ENCODE measurements at regions not wholly inside any gene's neighbourhood (a gene's known extent, or its start where the extent isn't known, plus 50 kb on each side); places are given as distances from the start of the nearest gene placed in this dataset.
"Not testable (repeated sequence)": the region's sequence is repeated elsewhere in the genome, so short reads cannot be mapped to it uniquely, and the experiment has no call there.

DNA sequence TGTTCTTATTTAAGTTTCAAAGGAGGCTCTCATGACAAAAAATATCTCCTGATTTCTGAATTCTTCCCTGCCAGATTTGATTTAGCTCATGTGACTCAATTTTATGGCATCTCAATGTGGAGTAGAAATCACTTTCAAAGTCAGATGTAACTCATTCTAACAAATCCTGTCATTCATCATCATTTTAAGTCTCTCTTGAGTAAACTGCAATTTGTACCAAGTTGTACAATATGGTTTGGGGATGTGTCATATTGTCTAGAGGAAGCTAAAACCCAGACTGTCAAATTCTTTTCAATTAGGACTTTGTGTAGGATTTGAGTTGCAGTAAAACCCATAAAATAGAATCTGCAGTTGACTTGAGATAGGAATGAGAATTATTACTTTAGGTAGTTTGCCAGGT is 2101.0 kb downstream of the NCAM2 start:
- DNase-seq (no peak), ATAC-seq (no peak)
- POLR2A ChIA-PET: no interaction called here
- CTCF ChIA-PET: no interaction called here
- Mint-ChIP-seq H3K9me3 (ENCODE audit: low read depth) (peaks cover 8% of the 10 kb centered on the region), H3K27me3 (no peaks in the 10 kb centered on the region), H3K27ac (no peak overlapping the region), H3K4me1 (no peaks in the 10 kb centered on the region), H3K4me3 (no peak overlapping the region), H3K36me3 (ENCODE audit: low read depth) (no peaks in the 10 kb centered on the region)
- intact Hi-C loops (cut with DNase I, micrococcal nuclease): no loop called here

DNA sequence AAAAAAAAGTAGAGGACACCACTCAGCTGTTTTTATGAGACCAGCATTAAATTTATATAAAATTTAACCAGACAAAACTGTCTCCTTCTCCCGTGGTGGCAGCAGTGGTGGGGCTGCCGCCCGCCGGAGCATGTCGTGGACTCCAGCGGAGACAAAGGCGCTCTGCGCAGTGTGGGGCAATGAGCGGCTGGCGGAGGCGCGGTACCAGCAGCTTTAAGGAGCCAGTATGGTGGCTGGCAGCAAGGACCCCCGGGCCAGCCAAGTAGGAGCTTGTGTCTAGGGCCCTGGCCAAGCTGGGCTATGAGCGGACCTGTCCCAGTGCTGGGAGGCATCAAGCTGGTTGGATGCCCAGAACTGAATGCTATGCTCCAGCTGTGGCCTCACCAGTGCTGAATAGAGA is 2102.9 kb downstream of the NCAM2 start:
- Mint-ChIP-seq H3K9me3 (ENCODE audit: low read depth) (peaks cover 8% of the 10 kb centered on the region), H3K27me3 (no peaks in the 10 kb centered on the region), H3K4me1 (no peaks in the 10 kb centered on the region), H3K36me3 (ENCODE audit: low read depth) (no peaks in the 10 kb centered on the region), H3K4me3 (no peak overlapping the region), H3K27ac (no peak overlapping the region)
- no peak for DNase-seq
- ChIA-PET CTCF (no interaction called here), POLR2A (no interaction called here)
- ATAC-seq: no peak
- intact Hi-C loops (cut with DNase I, micrococcal nuclease): no loop called here

DNA sequence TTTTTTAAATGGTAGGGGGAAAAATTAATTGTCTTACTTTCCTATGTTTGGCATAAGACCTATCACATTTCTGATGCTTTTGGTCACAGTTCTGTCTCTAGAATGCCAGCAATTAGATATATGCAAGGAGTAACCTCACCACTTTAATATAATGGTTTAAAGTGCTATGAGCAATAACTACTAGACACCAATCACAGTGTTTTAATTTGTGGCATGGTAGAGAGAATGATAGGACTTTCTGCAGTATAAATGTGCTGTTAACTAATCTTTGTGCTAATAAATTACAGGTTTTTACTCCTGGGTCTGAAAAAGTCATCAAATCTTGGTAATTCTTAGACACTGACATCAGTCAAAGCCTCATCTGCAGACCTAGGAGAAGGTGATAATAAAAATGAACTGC is 2110.3 kb downstream of the NCAM2 start:
- CTCF ChIA-PET: no interaction called here
- DNase-seq (no peak), ATAC-seq (no peak)
- H3K4me1 Mint-ChIP-seq: no peaks in the 10 kb centered on the region
- intact Hi-C loops (cut with DNase I, micrococcal nuclease): no loop called here
- POLR2A ChIA-PET: no interaction called here
- no peak overlapping the region for H3K27ac Mint-ChIP-seq
- H3K36me3 Mint-ChIP-seq (ENCODE audit: low read depth): no peaks in the 10 kb centered on the region
- H3K9me3 Mint-ChIP-seq (ENCODE audit: low read depth): no peaks in the 10 kb centered on the region
- no peak overlapping the region for H3K4me3 Mint-ChIP-seq
- no peaks in the 10 kb centered on the region for H3K27me3 Mint-ChIP-seq

DNA sequence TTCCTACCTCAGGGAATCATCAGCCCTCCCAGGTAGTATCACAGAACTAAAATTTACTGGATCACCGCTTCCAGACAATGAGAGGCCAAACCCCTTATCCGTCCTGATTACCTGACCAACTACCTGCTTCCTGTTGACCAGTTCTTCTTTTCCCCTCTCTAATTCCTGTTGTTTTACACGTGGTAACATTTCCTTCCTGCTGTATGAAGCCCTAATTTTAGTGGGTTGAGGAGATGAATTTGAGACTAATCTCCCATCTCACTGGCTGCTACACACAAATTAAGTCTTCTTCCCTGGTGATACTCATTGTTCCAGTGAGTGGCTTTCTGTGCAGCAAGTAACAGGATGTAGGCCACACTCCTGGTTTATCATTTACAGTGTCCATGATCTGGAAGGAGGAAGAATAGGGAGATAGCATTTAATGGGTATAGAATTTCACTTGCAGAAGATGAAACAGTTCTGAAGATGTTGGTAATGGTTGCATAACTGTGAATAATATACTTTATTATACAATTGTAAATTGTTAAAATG is 2112.9 kb downstream of the NCAM2 start:
- H3K27me3 Mint-ChIP-seq: no peaks in the 10 kb centered on the region
- DNase-seq (no peak), ATAC-seq (no peak)
- H3K9me3 Mint-ChIP-seq (ENCODE audit: low read depth): peaks cover 5% of the 10 kb centered on the region
- intact Hi-C loops (cut with DNase I, micrococcal nuclease): no loop called here
- no peak overlapping the region for H3K27ac Mint-ChIP-seq
- no peak overlapping the region for H3K4me3 Mint-ChIP-seq
- no peaks in the 10 kb centered on the region for H3K36me3 Mint-ChIP-seq (ENCODE audit: low read depth)
- H3K4me1 Mint-ChIP-seq: no peaks in the 10 kb centered on the region
- POLR2A ChIA-PET: no interaction called here
- CTCF ChIA-PET: no interaction called here

DNA sequence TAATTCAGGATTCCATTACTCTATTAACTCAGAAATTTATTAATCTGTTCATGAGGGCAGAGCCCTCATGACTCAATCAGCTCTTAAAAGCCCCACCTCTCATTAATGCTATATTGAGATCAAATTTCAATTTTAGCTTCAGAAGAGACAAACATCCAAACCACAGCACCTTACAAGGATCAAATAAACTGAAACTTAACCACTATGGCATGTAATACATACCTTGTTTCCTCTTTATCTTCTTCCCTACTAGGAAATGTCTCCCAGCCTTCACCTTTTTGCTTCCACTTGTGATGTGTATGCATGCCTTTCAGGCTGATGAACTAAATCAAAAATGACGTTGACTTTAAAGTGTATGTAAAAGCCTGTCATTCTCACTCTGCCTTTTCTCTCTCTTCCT is 2121.3 kb downstream of the NCAM2 start:
- Mint-ChIP-seq H3K36me3 (ENCODE audit: low read depth) (no peaks in the 10 kb centered on the region), H3K27me3 (no peaks in the 10 kb centered on the region), H3K9me3 (ENCODE audit: low read depth) (peaks cover 4% of the 10 kb centered on the region), H3K4me3 (no peak overlapping the region), H3K27ac (no peak overlapping the region), H3K4me1 (no peaks in the 10 kb centered on the region)
- ATAC-seq (no peak), DNase-seq (no peak)
- POLR2A ChIA-PET: no interaction called here
- intact Hi-C loops (cut with DNase I, micrococcal nuclease): no loop called here
- CTCF ChIA-PET: no interaction called here

DNA sequence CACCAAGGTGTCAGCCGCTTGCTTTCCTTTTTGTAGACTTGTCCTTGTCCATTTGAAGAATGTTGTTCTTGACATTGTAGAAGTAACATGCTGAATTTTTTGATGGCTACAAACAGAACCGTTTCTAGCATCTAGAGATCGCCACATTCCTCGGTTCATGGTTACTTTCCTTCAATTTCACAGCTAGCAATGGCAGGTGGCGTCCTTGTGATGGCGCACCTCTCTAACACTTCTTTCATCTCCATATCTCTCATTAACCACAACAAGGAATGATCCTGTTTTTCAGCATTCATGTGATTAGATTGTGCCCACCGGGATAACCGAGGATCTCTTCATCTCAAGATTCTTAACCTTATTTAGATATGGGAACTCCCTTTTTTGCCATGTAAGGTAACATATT is 2129.8 kb downstream of the NCAM2 start:
- intact Hi-C loops (cut with DNase I, micrococcal nuclease): no loop called here
- ChIA-PET CTCF (no interaction called here), POLR2A (no interaction called here)
- Mint-ChIP-seq H3K27me3 (no peaks in the 10 kb centered on the region), H3K4me1 (no peaks in the 10 kb centered on the region), H3K27ac (no peak overlapping the region), H3K36me3 (ENCODE audit: low read depth) (no peaks in the 10 kb centered on the region), H3K9me3 (ENCODE audit: low read depth) (peaks cover 6% of the 10 kb centered on the region), H3K4me3 (no peak overlapping the region)
- DNase-seq (no peak), ATAC-seq (no peak)

DNA sequence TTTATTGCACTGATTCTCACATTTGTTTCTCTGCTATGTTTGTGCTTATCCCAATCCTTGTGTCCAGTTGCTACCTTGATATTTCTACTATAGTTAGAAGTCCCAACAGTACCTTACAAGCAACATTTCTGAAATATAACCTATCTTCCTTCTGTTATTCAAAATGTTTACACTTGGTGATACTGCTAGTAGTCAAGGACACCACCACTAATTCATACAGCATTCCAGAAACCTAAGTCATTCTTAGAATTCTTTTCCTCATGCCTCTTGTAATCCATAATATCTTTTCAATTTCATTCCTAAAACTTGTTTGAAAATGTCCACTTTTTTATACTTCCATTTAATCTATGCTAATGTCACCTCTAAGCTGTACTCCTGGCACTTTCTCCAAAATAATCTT is 2132.1 kb downstream of the NCAM2 start:
- CTCF ChIA-PET: no interaction called here

DNA sequence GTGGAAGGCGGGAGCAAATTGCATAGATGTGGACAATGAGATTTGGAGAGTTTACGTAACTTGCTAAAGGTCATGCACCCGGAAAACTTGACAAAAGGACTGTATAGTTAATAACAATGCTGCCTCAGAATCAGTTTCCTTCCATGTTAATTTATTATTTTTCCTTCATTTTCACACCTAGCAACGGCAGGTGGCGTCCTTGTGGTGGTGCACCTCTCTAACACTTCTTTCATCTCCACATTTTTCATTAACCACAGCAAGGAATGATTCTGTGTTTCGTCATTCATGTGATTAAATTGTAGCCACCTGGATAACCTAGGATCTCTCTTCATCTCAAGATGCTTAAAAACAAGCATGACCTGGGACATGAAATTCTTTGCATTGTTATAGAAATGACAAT is 2133.0 kb downstream of the NCAM2 start:
- H3K27me3 Mint-ChIP-seq: no peaks in the 10 kb centered on the region
- H3K4me3 Mint-ChIP-seq: no peak overlapping the region
- ATAC-seq (no peak), DNase-seq (no peak)
- POLR2A ChIA-PET: no interaction called here
- H3K27ac Mint-ChIP-seq: no peak overlapping the region
- H3K36me3 Mint-ChIP-seq (ENCODE audit: low read depth): no peaks in the 10 kb centered on the region
- CTCF ChIA-PET: no interaction called here
- intact Hi-C loops (cut with DNase I, micrococcal nuclease): no loop called here
- no peaks in the 10 kb centered on the region for H3K4me1 Mint-ChIP-seq
- peaks cover 6% of the 10 kb centered on the region for H3K9me3 Mint-ChIP-seq (ENCODE audit: low read depth)

More for the DNA sequence above, 2132.1 kb downstream of the NCAM2 start:
- intact Hi-C loops (cut with DNase I, micrococcal nuclease): no loop called here
- DNase-seq: no peak
- H3K4me3 Mint-ChIP-seq: no peak overlapping the region
- H3K4me1 Mint-ChIP-seq: no peaks in the 10 kb centered on the region
- no peaks in the 10 kb centered on the region for H3K27me3 Mint-ChIP-seq
- no peak overlapping the region for H3K27ac Mint-ChIP-seq
- H3K36me3 Mint-ChIP-seq (ENCODE audit: low read depth): no peaks in the 10 kb centered on the region
- peaks cover 6% of the 10 kb centered on the region for H3K9me3 Mint-ChIP-seq (ENCODE audit: low read depth)
- no peak for ATAC-seq
- POLR2A ChIA-PET: no interaction called here

DNA sequence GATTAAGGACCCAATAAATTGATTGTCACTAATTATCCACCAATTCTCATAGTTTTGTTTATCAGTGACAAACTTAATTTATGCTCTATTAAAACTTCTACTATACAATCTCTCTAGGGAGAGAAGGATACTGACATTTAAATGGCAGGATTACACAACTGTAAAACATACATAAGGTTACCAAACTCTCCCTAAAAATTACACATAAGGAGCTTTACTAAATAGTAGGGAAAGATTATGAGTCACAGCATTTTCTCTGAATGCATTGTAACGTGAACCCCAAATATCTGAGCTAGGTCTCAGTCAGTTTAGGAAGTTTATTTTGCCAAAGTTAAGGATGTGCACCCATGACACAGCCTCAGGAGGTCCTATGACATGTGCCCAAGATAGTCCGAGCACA is 2140.6 kb downstream of the NCAM2 start:
- ATAC-seq: no peak
- no peak overlapping the region for H3K4me3 Mint-ChIP-seq
- ChIA-PET POLR2A (no interaction called here), CTCF (interaction anchor here (0.9 kb wide), 1 partner anchor 15 kb away, joined by 3 read pairs; no protein-coding TSS in a partner anchor)
- no peak overlapping the region for H3K27ac Mint-ChIP-seq
- intact Hi-C loops (cut with DNase I, micrococcal nuclease): no loop called here
- no peaks in the 10 kb centered on the region for H3K4me1 Mint-ChIP-seq
- H3K9me3 Mint-ChIP-seq (ENCODE audit: low read depth): peaks cover 2% of the 10 kb centered on the region
- H3K36me3 Mint-ChIP-seq (ENCODE audit: low read depth): no peaks in the 10 kb centered on the region
- no peaks in the 10 kb centered on the region for H3K27me3 Mint-ChIP-seq
- DNase-seq: no peak

DNA sequence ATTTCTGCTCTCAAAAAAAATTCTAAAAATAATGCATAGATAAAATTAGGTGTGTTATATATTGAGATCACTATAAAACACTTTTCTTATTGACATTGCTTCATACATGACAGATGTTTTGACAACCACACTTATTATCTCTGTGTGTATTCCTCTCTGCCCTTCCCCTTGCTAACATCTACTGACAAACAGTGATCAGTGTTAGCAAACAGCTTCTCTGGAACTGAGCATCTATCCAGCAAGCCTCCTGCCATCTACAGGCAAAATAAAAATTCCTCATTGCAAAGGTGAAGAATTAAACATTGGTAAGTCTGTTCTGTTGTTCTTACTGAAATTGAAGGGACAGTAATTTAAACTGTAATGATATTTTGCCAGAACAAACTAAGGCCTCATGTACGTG is 2153.9 kb downstream of the NCAM2 start:
- Mint-ChIP-seq H3K4me3 (no peak overlapping the region), H3K27ac (no peak overlapping the region), H3K36me3 (ENCODE audit: low read depth) (no peaks in the 10 kb centered on the region), H3K27me3 (no peaks in the 10 kb centered on the region), H3K4me1 (no peaks in the 10 kb centered on the region), H3K9me3 (ENCODE audit: low read depth) (peaks cover 6% of the 10 kb centered on the region)
- intact Hi-C loops (cut with DNase I, micrococcal nuclease): no loop called here
- ChIA-PET CTCF (no interaction called here), POLR2A (no interaction called here)
- no peak for DNase-seq
- ATAC-seq: no peak

DNA sequence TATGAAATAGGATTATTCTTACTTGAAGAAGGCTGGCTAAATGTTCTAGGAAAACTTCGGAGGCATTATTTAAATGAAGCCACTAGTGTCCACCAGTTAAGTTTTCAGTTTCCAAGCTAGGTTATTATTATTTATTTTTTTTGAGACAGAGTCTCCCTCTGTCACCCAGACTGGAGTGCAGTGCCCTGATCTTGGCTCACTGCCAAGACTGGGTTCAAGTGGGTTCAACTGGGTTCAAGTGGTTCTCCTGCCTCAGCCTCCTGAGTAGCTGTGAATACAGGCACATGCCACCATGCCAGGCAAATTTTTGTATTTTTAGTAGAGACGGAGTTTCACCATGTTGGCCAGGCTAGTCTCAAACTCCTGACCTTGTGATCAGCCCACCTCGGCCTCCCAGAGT is 2155.6 kb downstream of the NCAM2 start:
- POLR2A ChIA-PET; H3K4me3 Mint-ChIP-seq; ATAC-seq; H3K27me3 Mint-ChIP-seq; H3K27ac Mint-ChIP-seq; H3K36me3 Mint-ChIP-seq (ENCODE audit: low read depth); intact Hi-C loops (cut with DNase I, micrococcal nuclease); H3K4me1 Mint-ChIP-seq; H3K9me3 Mint-ChIP-seq (ENCODE audit: low read depth); DNase-seq: not testable (repeated sequence)
- CTCF ChIA-PET: interaction anchor here (1.0 kb wide), 1 partner anchor 9 kb away, joined by 4 read pairs; no protein-coding TSS in a partner anchor

DNA sequence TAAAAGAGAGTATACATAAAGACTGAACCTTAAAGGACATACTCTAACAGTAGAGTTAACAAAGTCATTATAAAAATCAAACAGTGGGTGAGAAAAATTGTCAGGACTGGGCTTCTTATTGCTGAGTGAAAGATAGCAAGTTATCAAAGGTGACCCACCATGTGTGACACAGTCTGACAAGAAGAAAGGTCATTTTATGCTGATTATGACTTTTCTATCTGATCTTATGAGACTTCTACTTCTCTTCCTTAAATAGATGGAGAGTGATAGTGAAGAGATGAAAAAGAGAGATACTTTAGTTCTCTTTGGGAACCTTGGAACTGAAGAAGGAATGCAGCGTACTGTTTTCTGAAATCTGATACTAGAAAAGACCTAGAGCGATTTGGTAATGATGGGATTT is 2157.1 kb downstream of the NCAM2 start:
- ChIA-PET CTCF (no interaction called here), POLR2A (no interaction called here)
- DNase-seq: no peak
- H3K4me1 Mint-ChIP-seq: no peaks in the 10 kb centered on the region
- H3K27me3 Mint-ChIP-seq: no peaks in the 10 kb centered on the region
- peaks cover 7% of the 10 kb centered on the region for H3K9me3 Mint-ChIP-seq (ENCODE audit: low read depth)
- H3K27ac Mint-ChIP-seq: no peak overlapping the region
- intact Hi-C loops (cut with DNase I, micrococcal nuclease): no loop called here
- no peak for ATAC-seq
- H3K4me3 Mint-ChIP-seq: no peak overlapping the region
- H3K36me3 Mint-ChIP-seq (ENCODE audit: low read depth): no peaks in the 10 kb centered on the region

DNA sequence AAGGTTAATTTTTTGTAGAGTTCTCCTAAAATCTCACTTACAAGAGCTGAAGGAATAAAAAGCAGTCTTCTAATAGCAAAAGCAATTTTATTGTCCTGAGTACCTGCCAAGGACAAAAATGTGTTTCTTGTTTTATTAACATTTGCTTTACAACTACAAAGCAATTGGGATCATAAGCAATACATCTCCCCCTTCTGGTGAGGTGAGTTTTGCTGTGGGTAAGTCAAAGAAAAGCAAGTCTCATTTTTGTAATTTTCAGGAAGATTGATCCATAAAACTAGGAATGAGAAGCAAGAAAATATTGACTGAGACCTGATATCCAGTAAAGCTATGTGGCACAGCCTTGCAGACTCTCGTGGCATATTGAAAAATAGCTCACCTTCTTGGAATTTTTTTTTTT is 2162.7 kb downstream of the NCAM2 start:
- POLR2A ChIA-PET: no interaction called here
- CTCF ChIA-PET: no interaction called here
- Mint-ChIP-seq H3K4me1 (no peaks in the 10 kb centered on the region), H3K9me3 (ENCODE audit: low read depth) (peaks cover 5% of the 10 kb centered on the region), H3K36me3 (ENCODE audit: low read depth) (no peaks in the 10 kb centered on the region), H3K27me3 (no peaks in the 10 kb centered on the region), H3K4me3 (no peak overlapping the region), H3K27ac (no peak overlapping the region)
- DNase-seq (no peak), ATAC-seq (no peak)
- intact Hi-C loops (cut with DNase I, micrococcal nuclease): no loop called here
